ENCODE measurements at regions not wholly inside any gene's neighbourhood (a gene's known extent, or its start where the extent isn't known, plus 50 kb on each side); places are given as distances from the start of the nearest gene placed in this dataset.
"Not testable (repeated sequence)": the region's sequence is repeated elsewhere in the genome, so short reads cannot be mapped to it uniquely, and the experiment has no call there.

GRCh38 chr16:79966226-79966625, 365.7 kb upstream of the MAF start:
- DNase-seq = no peak

- no peak for DNase-seq
Measured at GRCh38 chr16:79965718-79966117, 365.2 kb upstream of the MAF start.

GRCh38 chr16:79964104-79964503, 363.6 kb upstream of the MAF start:
- DNase-seq = no peak

- DNase-seq = no peak
Measured at GRCh38 chr16:79962962-79963361, 362.4 kb upstream of the MAF start.

GRCh38 chr16:79959226-79959625, 358.7 kb upstream of the MAF start:
- DNase-seq = no peak

- DNase-seq = no peak
Measured at GRCh38 chr16:79954921-79955705, 354.6 kb upstream of the MAF start.

GRCh38 chr16:79950932-79951719, 350.6 kb upstream of the MAF start:
- DNase-seq = no peak

- no peak for DNase-seq
Measured at GRCh38 chr16:79949417-79949816, 348.9 kb upstream of the MAF start.

GRCh38 chr16:79947771-79948170, 347.2 kb upstream of the MAF start:
- no peak for DNase-seq

- no peak for DNase-seq
Measured at GRCh38 chr16:79946252-79946651, 345.7 kb upstream of the MAF start.

GRCh38 chr16:79943736-79944135, 343.2 kb upstream of the MAF start:
- DNase-seq = no peak

- DNase-seq = no peak
Measured at GRCh38 chr16:79938575-79938974, 338.0 kb upstream of the MAF start.

- not testable (repeated sequence) for DNase-seq
Measured at GRCh38 chr16:79937671-79938070, 337.1 kb upstream of the MAF start.

GRCh38 chr16:79933603-79934002, 333.1 kb upstream of the MAF start:
- no peak for DNase-seq

- no peak for DNase-seq
Measured at GRCh38 chr16:79932572-79932971, 332.0 kb upstream of the MAF start.

GRCh38 chr16:79931721-79932120, 331.2 kb upstream of the MAF start:
- DNase-seq = no peak

- no peak for DNase-seq
Measured at GRCh38 chr16:79929260-79929965, 328.9 kb upstream of the MAF start.

- DNase-seq = no peak
Measured at GRCh38 chr16:79928142-79928873, 327.8 kb upstream of the MAF start.

GRCh38 chr16:79926451-79927205, 326.1 kb upstream of the MAF start:
- DNase-seq = no peak

- no peak for DNase-seq
Measured at GRCh38 chr16:79923431-79923830, 322.9 kb upstream of the MAF start.

GRCh38 chr16:79920685-79921084, 320.1 kb upstream of the MAF start:
- no peak for DNase-seq

- DNase-seq = no peak
Measured at GRCh38 chr16:79918916-79919315, 318.4 kb upstream of the MAF start.
